GM23248 (cell line): ENCODE measurements at regions not wholly inside any gene's neighbourhood (a gene's known extent, or its start where the extent isn't known, plus 50 kb on each side); places are given as distances from the start of the nearest gene placed in this dataset.
A peak's percentile ranks its signal among the peaks of the same experiment; 100 is the strongest.

ENCODE experiments used
- DNase-seq: peaks from one replicate; pipeline ENCODE4 v3.0.0-alpha.2; 2015
- H2AFZ ChIP-seq: fragments of 200-600 bp; sonication (generic); 2 replicates; pipeline ENCODE4 v1.6.1; 2016; ENCODE audit warnings: antibody characterized with exemption
- H3F3A ChIP-seq: fragments of 200-600 bp; sonication (generic); 2 replicates; pipeline ENCODE4 v1.6.1; 2016; ENCODE audit warnings: mild to moderate bottlenecking, antibody characterized with exemption, mixed run types; ENCODE audit not compliant: insufficient read depth
- H3K27ac ChIP-seq: fragments of 200-600 bp; sonication (generic); 2 replicates; pipeline ENCODE4 v1.5.1; 2016; ENCODE audit warnings: mild to moderate bottlenecking
- H3K27me3 ChIP-seq: fragments of 200-600 bp; sonication (generic); replicated peaks from 2 replicates; pipeline ENCODE4 v1.6.1; 2016; ENCODE audit warnings: mild to moderate bottlenecking; ENCODE audit not compliant: insufficient read depth
- H3K36me3 ChIP-seq: fragments of 200-600 bp; sonication (generic); 2 replicates; pipeline ENCODE4 v1.6.1; 2016; ENCODE audit warnings: low read depth, mild to moderate bottlenecking
- H3K4me1 ChIP-seq: fragments of 200-600 bp; sonication (generic); 2 replicates; pipeline ENCODE4 v1.6.1; 2016; ENCODE audit warnings: mild to moderate bottlenecking; ENCODE audit not compliant: insufficient read depth
- H3K4me2 ChIP-seq: fragments of 200-600 bp; sonication (generic); one replicate; pipeline ENCODE4 v1.6.1; 2016; ENCODE audit warnings: mild to moderate bottlenecking; ENCODE audit not compliant: unreplicated experiment
- H3K4me3 ChIP-seq: fragments of 200-600 bp; sonication (generic); 2 replicates; pipeline ENCODE4 v1.5.1; 2016; ENCODE audit warnings: mild to moderate bottlenecking
- H3K79me2 ChIP-seq: fragments of 200-600 bp; sonication (generic); 2 replicates; pipeline ENCODE4 v1.6.1; 2016; ENCODE audit warnings: mild to moderate bottlenecking; ENCODE audit not compliant: insufficient read depth
- H3K9ac ChIP-seq: fragments of 200-600 bp; sonication (generic); 2 replicates; pipeline ENCODE4 v1.6.1; 2016; ENCODE audit warnings: mild to moderate bottlenecking
- H3K9me2 ChIP-seq: fragments of 200-600 bp; sonication (generic); 2 replicates; pipeline ENCODE4 v1.6.1; 2016; ENCODE audit warnings: mixed run types, mild to moderate bottlenecking, moderate library complexity; ENCODE audit not compliant: insufficient read depth
- H3K9me3 ChIP-seq: fragments of 200-600 bp; sonication (generic); one replicate; pipeline ENCODE4 v1.6.1; 2017; ENCODE audit warnings: low read depth
- H4K20me1 ChIP-seq: fragments of 200-600 bp; sonication (generic); 2 replicates; pipeline ENCODE4 v1.6.0; 2016; ENCODE audit not compliant: insufficient read depth
- EZH2 ChIP-seq: fragments of 200-600 bp; sonication (generic); IDR thresholded peaks from 2 replicates; pipeline ENCODE4 v1.6.1; 2018; ENCODE audit warnings: antibody characterized with exemption, mild to moderate bottlenecking; ENCODE audit not compliant: insufficient read depth, poor library complexity, severe bottlenecking
- EZH2phosphoT487 ChIP-seq: fragments of 200-600 bp; sonication (generic); IDR thresholded peaks from 2 replicates; pipeline ENCODE4 v1.6.1; 2018; ENCODE audit warnings: antibody characterized with exemption, moderate library complexity, mild to moderate bottlenecking, low read depth; ENCODE audit not compliant: insufficient read depth
- WGBS, 2 experiments: methylation state at CpG; one replicate each; pipeline ENCODE4 v1.1.6; 2015 to 2017; ENCODE audit warnings: low lambda C conversion rate in 2 of 2, low coverage in 1 of 2; ENCODE audit errors: missing lambda C conversion rate in 2 of 2; 5-methylcytosine and 5-hydroxymethylcytosine counted together
- in situ Hi-C: fragments of 300-500 bp; cut with MboI; formaldehyde crosslinking; loops from 2 replicates; pipeline ENCODE4 v1.15.0; 2020

DNA sequence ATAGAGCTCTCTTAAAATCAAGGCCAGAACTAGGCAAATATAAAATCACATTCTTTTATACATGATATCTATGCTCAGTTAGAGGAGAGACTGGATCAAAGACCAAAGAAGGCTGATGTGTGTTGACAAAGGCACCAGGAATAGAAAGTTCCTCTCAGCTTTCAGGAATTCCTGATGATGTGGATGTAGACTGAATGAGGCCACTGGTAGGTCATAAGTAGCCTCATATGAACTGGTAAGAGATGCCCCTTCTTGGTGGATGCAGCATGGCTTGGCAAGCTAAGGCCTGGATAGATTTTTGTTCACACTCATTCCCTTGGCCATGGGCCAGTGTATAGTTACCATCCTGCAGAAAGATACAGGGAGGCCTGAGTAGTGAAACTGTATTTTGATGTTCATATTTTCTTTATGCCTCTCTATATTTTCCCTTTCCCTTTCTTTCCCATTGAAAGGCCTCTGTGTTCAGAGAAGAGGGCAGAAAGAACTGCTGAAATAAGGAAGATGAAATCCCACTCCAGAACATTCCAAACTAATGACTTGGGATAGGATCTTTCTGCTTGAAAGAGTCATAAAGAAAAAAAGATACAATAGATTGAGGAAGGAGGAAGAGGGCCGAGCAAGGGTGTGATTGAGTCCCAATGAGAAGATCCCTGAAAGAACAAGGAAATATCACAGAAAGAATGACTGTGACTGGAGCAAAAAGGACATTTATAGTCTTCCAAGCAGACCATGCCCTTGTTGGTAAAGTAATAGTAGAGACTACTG lies 2182.7 kb upstream of the PIK3C3 start:
- H3K9me2 ChIP-seq = no peaks in the 10 kb centered on the region
- no peaks in the 10 kb centered on the region for H3K79me2 ChIP-seq
- no peaks in the 10 kb centered on the region for H3K27me3 ChIP-seq
- H3K27ac ChIP-seq = no peak overlapping the region; the same call in 1 of the 2 replicates
- peaks cover 11% of the 10 kb centered on the region for H3F3A ChIP-seq
- no peak overlapping the region for H3K9ac ChIP-seq
- peak; percentile 43 for DNase-seq
- H2AFZ ChIP-seq = peak overlapping the region; percentile 13; the same call in 1 of the 2 replicates
- peaks cover 5% of the 10 kb centered on the region; the same call in 1 of the 2 replicates for H3K4me1 ChIP-seq
- TF ChIP-seq EZH2phosphoT487 = no peak
- TF ChIP-seq EZH2 = no peak
- H3K9me3 ChIP-seq = no peaks in the 10 kb centered on the region
- H3K4me2 ChIP-seq = no peak overlapping the region
- no peaks in the 10 kb centered on the region for H4K20me1 ChIP-seq
- H3K36me3 ChIP-seq = no peaks in the 10 kb centered on the region
- 87 to 89% methylated on average over 1 of the region's 1 CpG for WGBS, 2 experiments
- in situ Hi-C loops = no loop called here
- H3K4me3 ChIP-seq = no peak overlapping the region

DNA sequence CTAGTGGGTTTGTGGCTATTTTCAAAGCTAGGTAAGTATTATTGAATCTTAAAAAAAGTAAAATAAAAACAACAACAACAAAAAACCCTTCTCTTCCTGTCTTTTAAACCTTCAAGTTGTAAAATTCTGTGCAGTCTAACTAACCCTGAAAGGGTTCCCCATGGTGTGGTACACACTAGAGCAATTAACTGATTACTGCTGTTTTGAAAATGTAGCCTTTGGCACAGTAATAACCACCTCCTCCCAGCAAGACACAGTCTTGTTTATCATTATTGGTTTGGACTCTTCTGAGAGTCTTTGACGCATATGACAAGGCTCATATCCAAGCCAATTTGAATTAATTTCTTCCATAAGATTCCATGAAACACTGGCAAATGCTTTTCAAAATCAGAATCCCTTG lies 2184.6 kb upstream of the PIK3C3 start:
- no peak for TF ChIP-seq EZH2
- no peak for TF ChIP-seq EZH2phosphoT487
- H3K79me2 ChIP-seq = no peaks in the 10 kb centered on the region
- WGBS, 2 experiments = 58 to 61% methylated on average over 1 of the region's 1 CpG

DNA sequence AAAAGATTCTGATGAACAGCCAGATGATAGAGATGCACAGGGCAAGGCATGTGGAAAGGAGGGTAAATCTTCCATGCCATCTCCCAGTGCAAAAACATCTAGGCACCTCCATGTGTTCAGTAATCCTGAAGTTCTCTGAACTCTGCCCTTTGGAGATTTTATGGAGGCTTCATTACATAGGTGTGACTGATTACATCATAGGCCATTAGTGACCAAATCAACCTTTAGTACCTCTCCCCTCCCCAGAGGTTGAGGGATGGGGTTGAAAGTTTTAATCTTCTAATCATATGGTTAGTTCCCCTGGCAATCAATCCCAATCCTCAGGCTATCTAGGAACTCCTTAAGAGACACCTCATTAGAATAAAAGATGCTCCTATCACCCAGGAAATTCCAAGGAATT lies 2190.2 kb upstream of the PIK3C3 start:
- Histone ChIP-seq H3K4me2 (no peak overlapping the region), H3K4me1 (no peaks in the 10 kb centered on the region), H3F3A (no peaks in the 10 kb centered on the region), H4K20me1 (no peaks in the 10 kb centered on the region), H3K36me3 (no peaks in the 10 kb centered on the region), H3K27ac (no peak overlapping the region), H3K9me2 (no peaks in the 10 kb centered on the region), H3K9ac (no peak overlapping the region), H3K79me2 (no peaks in the 10 kb centered on the region), H3K27me3 (no peaks in the 10 kb centered on the region), H3K9me3 (no peaks in the 10 kb centered on the region), H2AFZ (no peak overlapping the region), H3K4me3 (no peak overlapping the region)
- in situ Hi-C loops = no loop called here
- TF ChIP-seq EZH2phosphoT487 (no peak), EZH2 (no peak)
- DNase-seq = no peak

More for the DNA sequence above, 2184.6 kb upstream of the PIK3C3 start:
- in situ Hi-C loops = no loop called here
- Histone ChIP-seq H3K4me3 (no peak overlapping the region), H3K4me1 (peaks cover 5% of the 10 kb centered on the region; the same call in 1 of the 2 replicates), H3F3A (peaks cover 11% of the 10 kb centered on the region), H3K27me3 (no peaks in the 10 kb centered on the region), H3K9ac (no peak overlapping the region), H3K36me3 (no peaks in the 10 kb centered on the region), H2AFZ (no peak overlapping the region), H3K4me2 (no peak overlapping the region), H4K20me1 (no peaks in the 10 kb centered on the region), H3K9me3 (no peaks in the 10 kb centered on the region), H3K27ac (no peak overlapping the region), H3K9me2 (no peaks in the 10 kb centered on the region)
- no peak for DNase-seq

DNA sequence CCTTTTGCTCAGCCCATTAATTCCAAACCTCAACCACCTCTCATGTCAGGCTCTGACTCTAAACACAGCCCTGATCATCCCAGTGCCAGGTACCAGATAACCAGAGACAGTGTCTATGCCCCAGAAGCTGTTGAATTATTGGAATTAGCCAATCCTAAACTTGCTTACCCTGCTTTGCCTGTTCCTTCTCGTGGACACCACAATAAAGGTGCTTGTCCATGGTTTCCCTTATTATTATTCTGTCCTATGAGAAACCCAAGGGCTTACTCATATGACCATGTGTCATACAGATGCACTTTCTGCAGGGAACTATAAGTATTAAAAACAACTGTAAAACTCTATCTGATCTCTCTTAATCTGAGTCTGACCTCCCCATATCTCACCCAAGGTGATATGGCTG lies 2193.8 kb upstream of the PIK3C3 start:
- H3K9ac ChIP-seq = no peak overlapping the region
- no peaks in the 10 kb centered on the region for H3K9me3 ChIP-seq
- H3K27ac ChIP-seq = no peak overlapping the region
- H3K4me1 ChIP-seq = no peaks in the 10 kb centered on the region
- no peaks in the 10 kb centered on the region for H3K79me2 ChIP-seq
- H3F3A ChIP-seq = no peaks in the 10 kb centered on the region
- in situ Hi-C loops = no loop called here
- H3K9me2 ChIP-seq = no peaks in the 10 kb centered on the region
- no peak for TF ChIP-seq EZH2phosphoT487
- TF ChIP-seq EZH2 = no peak
- no peak overlapping the region for H2AFZ ChIP-seq
- DNase-seq = no peak
- no peaks in the 10 kb centered on the region for H4K20me1 ChIP-seq
- H3K4me3 ChIP-seq = no peak overlapping the region
- H3K4me2 ChIP-seq = no peak overlapping the region
- no peaks in the 10 kb centered on the region for H3K27me3 ChIP-seq
- no peaks in the 10 kb centered on the region for H3K36me3 ChIP-seq
- 39 to 44% methylated on average over 1 of the region's 1 CpG for WGBS, 2 experiments

DNA sequence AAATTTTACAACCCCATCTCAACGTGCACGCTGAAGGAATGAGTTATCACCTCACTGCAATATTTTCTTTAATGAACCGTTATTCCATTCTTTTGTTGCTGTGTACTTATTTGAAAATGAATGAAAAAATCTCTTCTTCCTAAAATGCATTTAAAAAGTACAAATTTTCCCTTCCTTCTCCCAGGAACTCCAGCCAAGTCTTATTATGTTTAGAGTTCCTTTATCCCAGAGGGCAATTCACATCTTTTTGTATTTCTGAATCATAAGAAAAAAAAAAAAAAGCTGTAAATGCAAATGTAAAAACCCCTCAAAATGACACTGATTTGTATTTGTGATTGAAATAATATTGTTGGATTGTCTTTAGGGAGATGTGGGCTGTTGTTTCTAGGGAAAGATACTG lies 2194.3 kb upstream of the CELF4 start:
- Histone ChIP-seq H3K9ac (no peak overlapping the region), H3F3A (no peaks in the 10 kb centered on the region)
- 50 to 64% methylated on average over 3 of the region's 3 CpGs for WGBS, 2 experiments

More for the DNA sequence above, 2194.3 kb upstream of the CELF4 start:
- no peak overlapping the region for H3K4me2 ChIP-seq
- H3K27ac ChIP-seq = no peak overlapping the region
- H3K27me3 ChIP-seq = no peaks in the 10 kb centered on the region
- no peaks in the 10 kb centered on the region for H3K79me2 ChIP-seq
- in situ Hi-C loops = no loop called here
- H3K4me3 ChIP-seq = no peak overlapping the region
- H3K9me3 ChIP-seq = no peaks in the 10 kb centered on the region
- DNase-seq = no peak
- no peaks in the 10 kb centered on the region for H3K4me1 ChIP-seq
- no peaks in the 10 kb centered on the region for H4K20me1 ChIP-seq
- H3K9me2 ChIP-seq = no peaks in the 10 kb centered on the region
- H2AFZ ChIP-seq = no peak overlapping the region
- TF ChIP-seq EZH2phosphoT487 = no peak
- no peak for TF ChIP-seq EZH2
- no peaks in the 10 kb centered on the region for H3K36me3 ChIP-seq
